ENCODE measurements at regions not wholly inside any gene's neighbourhood (a gene's known extent, or its start where the extent isn't known, plus 50 kb on each side); places are given as distances from the start of the nearest gene placed in this dataset.

DNA sequence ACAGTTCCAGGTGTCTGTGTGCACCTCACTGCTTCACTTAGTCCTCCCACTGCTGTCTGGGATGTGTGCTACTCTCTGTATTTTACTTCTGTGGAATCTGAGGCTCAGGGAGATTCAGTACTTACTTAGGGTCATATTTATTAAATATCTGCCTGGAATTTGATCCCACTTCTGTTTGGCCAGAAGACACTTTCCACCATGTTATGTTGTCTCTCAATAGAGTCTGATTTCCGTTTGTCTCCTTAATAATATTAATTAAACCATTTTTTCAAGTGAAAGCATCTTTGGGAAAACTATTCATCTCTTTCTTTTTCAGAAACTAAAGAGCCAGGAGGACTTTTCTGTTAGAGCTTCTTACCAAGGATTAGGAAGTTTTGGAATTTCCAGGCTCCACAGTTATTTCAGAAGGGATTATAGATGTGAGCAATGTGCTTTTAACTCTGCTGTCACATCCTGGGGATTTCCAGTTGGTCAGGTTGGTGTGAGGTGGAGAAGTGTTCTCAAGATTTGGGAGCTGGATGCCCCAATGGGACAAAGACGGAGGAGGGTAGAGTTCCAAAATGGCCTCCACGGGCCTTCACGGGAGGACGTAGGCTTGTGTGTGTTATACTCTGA lies 156.8 kb upstream of the RALGAPA2 start:
- TF ChIP-seq EP300 (IDR thresholded peaks at IDR 0.05; ENCODE audit: low read length) (no peak), ZNF644 (tag; IDR thresholded peaks at IDR 0.05; ENCODE audit: low read depth) (no peak), HCFC1 (IDR thresholded peaks at IDR 0.05; ENCODE audit: low read depth, low read length) (no peak), CBFB (CRISPR knock-in tag; IDR thresholded peaks at IDR 0.05) (no peak), KDM1A (IDR thresholded peaks at IDR 0.05) (no peak), BRCA1 (IDR thresholded peaks at IDR 0.05) (no peak), BRCA1 (CRISPR knock-in tag; IDR thresholded peaks at IDR 0.05) (no peak), TCF7L2 (IDR thresholded peaks at IDR 0.05; ENCODE audit: low read depth, low read length) (no peak)
- TF ChIP-seq, protein P1, sequence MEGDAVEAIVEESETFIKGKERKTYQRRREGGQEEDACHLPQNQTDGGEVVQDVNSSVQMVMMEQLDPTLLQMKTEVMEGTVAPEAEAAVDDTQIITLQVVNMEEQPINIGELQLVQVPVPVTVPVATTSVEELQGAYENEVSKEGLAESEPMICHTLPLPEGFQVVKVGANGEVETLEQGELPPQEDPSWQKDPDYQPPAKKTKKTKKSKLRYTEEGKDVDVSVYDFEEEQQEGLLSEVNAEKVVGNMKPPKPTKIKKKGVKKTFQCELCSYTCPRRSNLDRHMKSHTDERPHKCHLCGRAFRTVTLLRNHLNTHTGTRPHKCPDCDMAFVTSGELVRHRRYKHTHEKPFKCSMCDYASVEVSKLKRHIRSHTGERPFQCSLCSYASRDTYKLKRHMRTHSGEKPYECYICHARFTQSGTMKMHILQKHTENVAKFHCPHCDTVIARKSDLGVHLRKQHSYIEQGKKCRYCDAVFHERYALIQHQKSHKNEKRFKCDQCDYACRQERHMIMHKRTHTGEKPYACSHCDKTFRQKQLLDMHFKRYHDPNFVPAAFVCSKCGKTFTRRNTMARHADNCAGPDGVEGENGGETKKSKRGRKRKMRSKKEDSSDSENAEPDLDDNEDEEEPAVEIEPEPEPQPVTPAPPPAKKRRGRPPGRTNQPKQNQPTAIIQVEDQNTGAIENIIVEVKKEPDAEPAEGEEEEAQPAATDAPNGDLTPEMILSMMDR (IDR thresholded peaks at IDR 0.05 in 2 of 3, conservative IDR thresholded peaks at IDR 0.05 in 1 of 3; ENCODE audit: insufficient read depth in 2 of 3, low read depth in 1 of 3, low read length in 3 of 3) = no peak

All from K562 (cell line).